ENCODE measurements at regions not wholly inside any gene's neighbourhood (a gene's known extent, or its start where the extent isn't known, plus 50 kb on each side); places are given as distances from the start of the nearest gene placed in this dataset.

DNA sequence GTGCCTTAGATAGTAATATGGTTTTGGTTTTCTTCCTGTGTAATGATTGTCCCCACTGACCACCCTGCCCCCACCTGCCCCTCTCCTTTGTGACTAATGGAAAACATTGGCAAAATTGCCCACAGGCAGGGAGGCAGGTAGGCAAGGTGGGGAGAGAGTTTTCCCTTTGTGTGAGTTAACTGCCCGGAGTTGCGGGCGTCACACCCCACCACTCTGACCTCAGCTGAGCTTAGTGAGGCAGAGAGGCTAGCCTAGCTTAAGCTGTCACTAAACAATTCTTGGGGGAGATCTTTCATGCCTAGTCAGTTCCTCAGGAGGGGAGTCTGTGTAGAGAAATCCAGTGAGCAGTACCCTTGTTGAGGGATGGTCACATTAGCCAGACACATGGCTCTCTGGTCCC lies 245.3 kb downstream of the BCOR start:
- Histone ChIP-seq H2BK12ac (ENCODE audit: insufficient read length, low read depth, low read length) (no peak overlapping the region), H3K27me3 (ENCODE audit: insufficient read depth, low read length) (no peaks in the 10 kb centered on the region), H2BK15ac (ENCODE audit: low read depth, low read length) (no peak overlapping the region), H4K8ac (replicated peaks; ENCODE audit: insufficient read length, low read depth, low read length) (no peak overlapping the region), H3T11ph (ENCODE audit: low read length) (no peak overlapping the region), H3K18ac (ENCODE audit: insufficient read length, low read depth, low read length) (no peak overlapping the region), H2AFZ (ENCODE audit: low read length) (no peak overlapping the region), H3K79me2 (ENCODE audit: insufficient read depth, low read length) (no peaks in the 10 kb centered on the region), H3K27ac (ENCODE audit: insufficient read length, low read depth, low read length) (no peak overlapping the region), H2BK20ac (ENCODE audit: low read depth, low read length, poor library complexity, severe bottlenecking) (no peak overlapping the region), H3K56ac (ENCODE audit: insufficient read length, low read depth, low read length) (no peak overlapping the region), H3K14ac (ENCODE audit: insufficient read depth, low read length) (no peak overlapping the region), H2AK5ac (ENCODE audit: insufficient read length, low read length) (no peak overlapping the region), H2BK5ac (ENCODE audit: insufficient read length, low read length) (no peak overlapping the region), H4K20me1 (ENCODE audit: control insufficient read depth, insufficient read depth, insufficient read length) (no peaks in the 10 kb centered on the region), H3K4ac (ENCODE audit: low read depth, low read length) (no peak overlapping the region), H3K9me3 (ENCODE audit: control insufficient read depth, low read depth, low read length) (no peaks in the 10 kb centered on the region), H3K9ac (ENCODE audit: extremely low read depth, insufficient read length, low read length) (no peak overlapping the region), H3K79me1 (ENCODE audit: insufficient read depth, low read depth, low read length, poor library complexity, severe bottlenecking) (no peaks in the 10 kb centered on the region), H3K4me1 (ENCODE audit: insufficient read depth, low read length) (peaks cover 29% of the 10 kb centered on the region; the same call in 1 of the 2 replicates), H3K23ac (ENCODE audit: insufficient read length, low read depth, low read length) (no peak overlapping the region), H3K23me2 (ENCODE audit: insufficient read length, low read depth, low read length, poor library complexity, severe bottlenecking) (no peaks in the 10 kb centered on the region), H2BK120ac (ENCODE audit: low read depth, low read length, poor library complexity, severe bottlenecking) (no peak overlapping the region), H3K4me2 (ENCODE audit: insufficient read depth, insufficient read length, low read length) (peak overlapping the region; percentile 4), H4K91ac (ENCODE audit: insufficient read length, low read depth, low read length) (no peak overlapping the region), H4K5ac (ENCODE audit: insufficient read length, low read depth, low read length) (no peak overlapping the region)
- H3K4me1 Mint-ChIP-seq, result peaks cover 65% of the 10 kb centered on the region in 2 experiments
- H3K27ac Mint-ChIP-seq, result no peak overlapping the region
- no peaks in the 10 kb centered on the region for H3K27me3 Mint-ChIP-seq (ENCODE audit: low read depth)
- DNase-seq, result no peak
- WGBS (ENCODE audit: extremely low coverage, insufficient read length, low lambda C conversion rate), result no CpG with 5 or more reads among the region's 3 CpGs
- H3K4me3 Mint-ChIP-seq, result no peak overlapping the region
- TF ChIP-seq, protein P1, sequence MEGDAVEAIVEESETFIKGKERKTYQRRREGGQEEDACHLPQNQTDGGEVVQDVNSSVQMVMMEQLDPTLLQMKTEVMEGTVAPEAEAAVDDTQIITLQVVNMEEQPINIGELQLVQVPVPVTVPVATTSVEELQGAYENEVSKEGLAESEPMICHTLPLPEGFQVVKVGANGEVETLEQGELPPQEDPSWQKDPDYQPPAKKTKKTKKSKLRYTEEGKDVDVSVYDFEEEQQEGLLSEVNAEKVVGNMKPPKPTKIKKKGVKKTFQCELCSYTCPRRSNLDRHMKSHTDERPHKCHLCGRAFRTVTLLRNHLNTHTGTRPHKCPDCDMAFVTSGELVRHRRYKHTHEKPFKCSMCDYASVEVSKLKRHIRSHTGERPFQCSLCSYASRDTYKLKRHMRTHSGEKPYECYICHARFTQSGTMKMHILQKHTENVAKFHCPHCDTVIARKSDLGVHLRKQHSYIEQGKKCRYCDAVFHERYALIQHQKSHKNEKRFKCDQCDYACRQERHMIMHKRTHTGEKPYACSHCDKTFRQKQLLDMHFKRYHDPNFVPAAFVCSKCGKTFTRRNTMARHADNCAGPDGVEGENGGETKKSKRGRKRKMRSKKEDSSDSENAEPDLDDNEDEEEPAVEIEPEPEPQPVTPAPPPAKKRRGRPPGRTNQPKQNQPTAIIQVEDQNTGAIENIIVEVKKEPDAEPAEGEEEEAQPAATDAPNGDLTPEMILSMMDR (conservative IDR thresholded peaks at IDR 0.05), result no peak
- H3K36me3 Mint-ChIP-seq (ENCODE audit: insufficient read depth in 1 of 3, low read depth in 3 of 3), result peaks cover 5 to 9% (median 7%) of the 10 kb centered on the region in 3 experiments
- H3K9me3 Mint-ChIP-seq, result peaks cover 64 to 69% of the 10 kb centered on the region in 2 experiments

Measured in H9 (cell line).